Smooth muscle cell (in vitro differentiated cells): ENCODE measurements at regions not wholly inside any gene's neighbourhood (a gene's known extent, or its start where the extent isn't known, plus 50 kb on each side); places are given as distances from the start of the nearest gene placed in this dataset.

Experiments used
- DNase-seq: peaks from one replicate; lab custom pipeline; 2025; ENCODE audit not compliant: unreplicated experiment; lab: John Stamatoyannopoulos, UW
- H2AFZ ChIP-seq: fragments of 200-600 bp; sonication (generic); 2 replicates; pipeline ENCODE4 v1.6.0; 2016; ENCODE audit warnings: antibody characterized with exemption, low read depth, mild to moderate bottlenecking
- H3F3A ChIP-seq: fragments of 200-600 bp; sonication (generic); 2 replicates; pipeline ENCODE4 v1.6.0; 2017; ENCODE audit warnings: antibody characterized with exemption, low read depth
- H3K27ac ChIP-seq: fragments of 200-600 bp; sonication (generic); 2 replicates; pipeline ENCODE4 v1.5.1; 2016; ENCODE audit warnings: low read depth, mild to moderate bottlenecking
- H3K27me3 ChIP-seq: fragments of 200-600 bp; sonication (generic); 2 replicates; pipeline ENCODE4 v1.6.1; 2016; ENCODE audit warnings: low read depth, mild to moderate bottlenecking
- H3K36me3 ChIP-seq: fragments of 200-600 bp; sonication (generic); 2 replicates; pipeline ENCODE4 v1.5.1; 2016; ENCODE audit warnings: low read depth
- H3K4me1 ChIP-seq: fragments of 200-600 bp; sonication (generic); 2 replicates; pipeline ENCODE4 v1.5.1; 2016; ENCODE audit warnings: low read depth
- H3K4me2 ChIP-seq: fragments of 200-600 bp; sonication (generic); 2 replicates; pipeline ENCODE4 v1.6.0; 2016; ENCODE audit warnings: mild to moderate bottlenecking
- H3K4me3 ChIP-seq: fragments of 200-600 bp; sonication (generic); 2 replicates; pipeline ENCODE4 v1.5.1; 2016; ENCODE audit warnings: mild to moderate bottlenecking
- H3K79me2 ChIP-seq: fragments of 200-600 bp; sonication (generic); 2 replicates; pipeline ENCODE4 v1.6.0; 2016; ENCODE audit warnings: low read depth, mild to moderate bottlenecking
- H3K9ac ChIP-seq: fragments of 200-600 bp; sonication (generic); 2 replicates; pipeline ENCODE4 v1.6.0; 2016; ENCODE audit warnings: low read depth
- H3K9me3 ChIP-seq: fragments of 200-600 bp; sonication (generic); replicated peaks from 2 replicates; pipeline ENCODE4 v1.5.1; 2016; ENCODE audit warnings: low read depth
- H4K20me1 ChIP-seq: fragments of 200-600 bp; sonication (generic); 2 replicates; pipeline ENCODE4 v1.6.0; 2016; ENCODE audit warnings: low read depth
- CTCF ChIP-seq: fragments of 200-600 bp; sonication (generic); IDR thresholded peaks from 2 replicates; pipeline ENCODE4 v1.5.1; 2017; ENCODE audit warnings: borderline replicate concordance, mild to moderate bottlenecking, antibody characterized with exemption; ENCODE audit not compliant: insufficient read depth, poor library complexity, severe bottlenecking
- WGBS: methylation state at CpG from one replicate; pipeline ENCODE4 v1.1.7; 2016; ENCODE audit warnings: low lambda C conversion rate; 5-methylcytosine and 5-hydroxymethylcytosine counted together

- Histone ChIP-seq H3F3A (no peaks in the 10 kb centered on the region), H3K4me2 (no peak overlapping the region), H3K27me3 (peaks cover 6% of the 10 kb centered on the region), H3K79me2 (no peaks in the 10 kb centered on the region), H4K20me1 (no peaks in the 10 kb centered on the region), H3K36me3 (no peaks in the 10 kb centered on the region), H3K27ac (no peak overlapping the region), H3K9me3 (no peaks in the 10 kb centered on the region), H3K4me1 (no peaks in the 10 kb centered on the region), H3K4me3 (no peak overlapping the region), H3K9ac (no peak overlapping the region), H2AFZ (no peak overlapping the region)
- no peak for TF ChIP-seq CTCF
- DNase-seq: no peak
- WGBS: 58% methylated on average over 3 of the region's 3 CpGs
Observed at GRCh38 chr12:127881371-127882140, 385.4 kb upstream of the TMEM132C start.

GRCh38 chr12:127883013-127883412 is 384.0 kb upstream of the TMEM132C start:
- DNase-seq: no peak
- no peak overlapping the region for H3K4me2 ChIP-seq
- H2AFZ ChIP-seq: no peak overlapping the region
- no peaks in the 10 kb centered on the region for H3K79me2 ChIP-seq
- no peaks in the 10 kb centered on the region for H4K20me1 ChIP-seq
- H3K9me3 ChIP-seq: no peaks in the 10 kb centered on the region
- H3K27ac ChIP-seq: no peak overlapping the region
- no peaks in the 10 kb centered on the region for H3K4me1 ChIP-seq
- H3K9ac ChIP-seq: no peak overlapping the region
- WGBS: 70% methylated on average over 1 of the region's 1 CpG
- no peaks in the 10 kb centered on the region for H3F3A ChIP-seq
- H3K27me3 ChIP-seq: peaks cover under 1% of the 10 kb centered on the region
- no peak overlapping the region for H3K4me3 ChIP-seq
- no peaks in the 10 kb centered on the region for H3K36me3 ChIP-seq
- no peak for TF ChIP-seq CTCF

GRCh38 chr12:127885954-127886750 is 380.8 kb upstream of the TMEM132C start:
- Histone ChIP-seq H4K20me1 (no peaks in the 10 kb centered on the region), H2AFZ (no peak overlapping the region), H3K9ac (no peak overlapping the region), H3F3A (no peaks in the 10 kb centered on the region), H3K27ac (no peak overlapping the region), H3K79me2 (no peaks in the 10 kb centered on the region), H3K27me3 (no peaks in the 10 kb centered on the region), H3K4me1 (no peaks in the 10 kb centered on the region), H3K4me2 (no peak overlapping the region), H3K4me3 (no peak overlapping the region), H3K36me3 (no peaks in the 10 kb centered on the region), H3K9me3 (no peaks in the 10 kb centered on the region)
- 85% methylated on average over 5 of the region's 5 CpGs for WGBS
- DNase-seq: no peak
- no peak for TF ChIP-seq CTCF
